DOHH2 (cell line): ENCODE measurements at regions not wholly inside any gene's neighbourhood (a gene's known extent, or its start where the extent isn't known, plus 50 kb on each side); places are given as distances from the start of the nearest gene placed in this dataset.
"Not testable (repeated sequence)": the region's sequence is repeated elsewhere in the genome, so short reads cannot be mapped to it uniquely, and the experiment has no call there.

Experiments
- H3F3A ChIP-seq: fragments of 200-600 bp; sonication (generic), shearing (Covaris generic); 2 replicates; pipeline ENCODE4 v1.6.0; 2016; ENCODE audit warnings: antibody characterized with exemption, mild to moderate bottlenecking; ENCODE audit not compliant: control insufficient read depth, insufficient read depth
- H3K27ac ChIP-seq: fragments of 200-600 bp; sonication (generic); 2 replicates; pipeline ENCODE4 v1.5.1; 2014; ENCODE audit warnings: low read depth, mild to moderate bottlenecking, low read length, moderate library complexity
- H3K27me3 ChIP-seq: fragments of 200-600 bp; sonication (generic); 2 replicates; pipeline ENCODE4 v1.6.1; 2014; ENCODE audit warnings: mild to moderate bottlenecking, low read length, mixed read lengths; ENCODE audit not compliant: control insufficient read depth
- H3K36me3 ChIP-seq: fragments of 200-600 bp; sonication (generic); 2 replicates; pipeline ENCODE4 v1.6.1; 2014; ENCODE audit warnings: mild to moderate bottlenecking, low read length, moderate library complexity, mixed read lengths; ENCODE audit not compliant: control insufficient read depth
- H3K4me1 ChIP-seq: fragments of 200-600 bp; sonication (generic); 2 replicates; pipeline ENCODE4 v1.6.1; 2014; ENCODE audit warnings: mild to moderate bottlenecking, low read length, mixed read lengths; ENCODE audit not compliant: control insufficient read depth
- H3K4me2 ChIP-seq: fragments of 200-600 bp; sonication (generic); 2 replicates; pipeline ENCODE4 v1.6.0; 2014; ENCODE audit warnings: mild to moderate bottlenecking, low read length, moderate library complexity
- H3K4me3 ChIP-seq: fragments of 200-600 bp; sonication (generic); 2 replicates; pipeline ENCODE4 v1.5.1; 2014; ENCODE audit warnings: mild to moderate bottlenecking, low read length, mixed read lengths
- H3K79me2 ChIP-seq: fragments of 200-600 bp; sonication (generic); 2 replicates; pipeline ENCODE4 v1.6.1; 2014; ENCODE audit warnings: mild to moderate bottlenecking, low read length, mixed read lengths; ENCODE audit not compliant: control insufficient read depth
- H3K9me2 ChIP-seq: fragments of 200-600 bp; sonication (generic); replicated peaks from 2 replicates; pipeline ENCODE4 v1.6.1; 2014; ENCODE audit warnings: mild to moderate bottlenecking, low read length, mixed read lengths; ENCODE audit not compliant: control insufficient read depth
- H3K9me3 ChIP-seq: fragments of 200-600 bp; sonication (generic); 2 replicates; pipeline ENCODE4 v1.6.1; 2014; ENCODE audit warnings: antibody characterized with exemption, low read length, mixed read lengths; ENCODE audit not compliant: control insufficient read depth, insufficient read depth
- H4K20me1 ChIP-seq: fragments of 200-600 bp; sonication (generic); 2 replicates; pipeline ENCODE4 v1.6.0; 2014; ENCODE audit warnings: low read depth, mild to moderate bottlenecking, antibody characterized with exemption, low read length, moderate library complexity; ENCODE audit not compliant: control insufficient read depth, insufficient read depth
- CTCF ChIP-seq: fragments of 200-600 bp; sonication (generic); IDR thresholded peaks from one replicate; pipeline ENCODE4 v1.5.1; 2014; ENCODE audit warnings: antibody characterized with exemption, mild to moderate bottlenecking, low read depth, low read length; ENCODE audit not compliant: poor library complexity, severe bottlenecking
- EZH2phosphoT487 ChIP-seq: fragments of 200-600 bp; sonication (generic); IDR thresholded peaks from 2 replicates; pipeline ENCODE4 v1.6.1; 2017; ENCODE audit warnings: borderline replicate concordance, mild to moderate bottlenecking, antibody characterized with exemption, low read length, moderate library complexity, mixed read lengths

- TF ChIP-seq CTCF: no peak
- no peak for TF ChIP-seq EZH2phosphoT487
- Histone ChIP-seq H3K4me1 (no peaks in the 10 kb centered on the region), H3K4me3 (no peak overlapping the region), H3K9me2 (no peaks in the 10 kb centered on the region), H4K20me1 (no peaks in the 10 kb centered on the region), H3K9me3 (no peaks in the 10 kb centered on the region), H3K4me2 (no peak overlapping the region), H3K27me3 (no peaks in the 10 kb centered on the region), H3K36me3 (no peaks in the 10 kb centered on the region), H3K27ac (no peak overlapping the region), H3K79me2 (no peaks in the 10 kb centered on the region), H3F3A (no peaks in the 10 kb centered on the region)
Observed at GRCh38 chr17:33955461-33955860, 299.6 kb upstream of the CCL2 start.

DNA sequence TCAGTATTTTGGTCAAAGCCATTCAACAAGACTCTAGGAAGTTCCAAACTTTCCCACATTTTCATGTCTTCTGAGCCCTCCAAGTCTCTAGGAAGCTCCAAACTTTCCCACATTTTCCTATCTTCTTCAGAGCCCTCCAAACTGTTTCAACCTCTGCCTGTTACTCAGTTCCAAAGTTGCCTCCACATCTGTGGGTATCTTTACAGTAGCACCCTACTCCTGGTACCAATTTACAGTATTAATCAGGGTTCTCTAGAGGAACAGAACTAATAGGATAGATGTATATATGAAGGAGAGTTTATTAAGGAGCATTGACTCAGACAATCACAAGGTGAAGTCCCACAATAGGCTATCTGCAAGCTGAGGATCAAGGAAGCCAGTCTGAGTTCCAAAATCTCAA lies 296.0 kb upstream of the CCL2 start:
- not testable (repeated sequence) for H3K27ac ChIP-seq, H3K36me3 ChIP-seq, H3K9me2 ChIP-seq, H3K4me1 ChIP-seq, H3F3A ChIP-seq, H3K4me2 ChIP-seq, H3K9me3 ChIP-seq, H3K79me2 ChIP-seq, H3K4me3 ChIP-seq, H4K20me1 ChIP-seq, H3K27me3 ChIP-seq

GRCh38 chr17:33962857-33963655 lies 292.0 kb upstream of the CCL2 start:
- H3F3A ChIP-seq: no peaks in the 10 kb centered on the region
- H3K4me2 ChIP-seq: no peak overlapping the region
- H3K4me3 ChIP-seq: no peak overlapping the region
- H3K79me2 ChIP-seq: no peaks in the 10 kb centered on the region
- H4K20me1 ChIP-seq: no peaks in the 10 kb centered on the region
- H3K9me2 ChIP-seq: no peaks in the 10 kb centered on the region
- no peaks in the 10 kb centered on the region for H3K9me3 ChIP-seq
- H3K27ac ChIP-seq: no peak overlapping the region
- TF ChIP-seq EZH2phosphoT487 (no peak), CTCF (no peak)
- H3K4me1 ChIP-seq: no peaks in the 10 kb centered on the region
- no peaks in the 10 kb centered on the region for H3K36me3 ChIP-seq
- no peaks in the 10 kb centered on the region for H3K27me3 ChIP-seq

DNA sequence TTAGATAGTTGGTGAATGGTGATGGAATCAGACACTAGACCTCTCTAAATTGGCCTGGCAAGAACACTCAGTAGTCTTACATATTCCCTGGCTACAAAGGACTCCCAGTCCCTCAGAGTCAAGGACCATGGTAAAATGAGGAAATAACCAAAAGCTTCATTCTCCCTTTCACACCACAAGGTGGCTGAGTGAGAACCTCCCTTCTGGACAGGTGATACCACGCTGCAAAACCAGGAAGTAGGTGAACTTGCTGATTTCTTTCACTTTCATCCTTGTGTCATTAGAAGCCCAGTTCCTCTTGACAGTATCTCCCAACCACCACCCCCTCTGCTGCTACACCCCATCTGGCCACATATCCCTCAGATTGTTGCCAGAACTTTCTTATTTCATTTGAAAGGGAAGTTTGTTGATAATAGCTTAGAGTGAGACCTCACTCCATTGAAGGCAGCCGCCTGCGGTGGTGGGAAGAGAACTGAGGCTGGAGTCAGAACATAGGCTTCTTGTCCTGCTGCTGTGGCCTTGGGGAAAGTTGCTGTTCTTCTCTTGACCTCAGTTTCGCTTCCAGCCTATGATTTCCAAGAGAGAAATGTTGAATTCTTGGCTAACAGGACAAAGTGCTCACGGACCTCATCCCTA lies 290.6 kb upstream of the CCL2 start:
- Histone ChIP-seq H3K4me1 (no peaks in the 10 kb centered on the region), H4K20me1 (no peaks in the 10 kb centered on the region), H3F3A (no peaks in the 10 kb centered on the region), H3K9me3 (no peaks in the 10 kb centered on the region), H3K4me3 (no peak overlapping the region), H3K27me3 (no peaks in the 10 kb centered on the region), H3K4me2 (no peak overlapping the region), H3K36me3 (no peaks in the 10 kb centered on the region), H3K79me2 (no peaks in the 10 kb centered on the region), H3K9me2 (no peaks in the 10 kb centered on the region), H3K27ac (no peak overlapping the region)
- TF ChIP-seq CTCF (no peak), EZH2phosphoT487 (no peak)
